EH (cell line): ENCODE measurements at regions not wholly inside any gene's neighbourhood (a gene's known extent, or its start where the extent isn't known, plus 50 kb on each side); places are given as distances from the start of the nearest gene placed in this dataset.

Source experiments
- DNase-seq: peaks from one replicate; pipeline ENCODE4 v3.0.0-alpha.2; 2015; ENCODE audit warnings: low read depth

DNA sequence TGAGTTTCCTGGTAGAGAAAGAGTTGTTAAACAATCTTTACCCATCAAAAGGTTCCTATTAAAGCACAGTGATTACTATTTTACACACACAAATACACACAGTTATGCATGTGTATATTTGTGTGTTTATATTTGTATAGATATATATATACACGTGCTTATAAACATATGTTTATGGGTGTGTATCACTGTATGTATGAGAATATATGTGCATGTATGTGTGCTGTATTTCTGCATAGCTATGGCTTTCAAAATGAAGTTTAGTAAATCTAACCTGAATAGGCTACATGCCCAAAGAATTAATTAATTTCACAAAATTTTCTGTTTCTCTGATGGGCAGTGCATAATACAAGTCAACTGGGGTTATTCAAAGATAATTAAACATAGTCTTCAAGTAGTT lies 723.1 kb upstream of the KIRREL3 start:
- no peak for DNase-seq

DNA sequence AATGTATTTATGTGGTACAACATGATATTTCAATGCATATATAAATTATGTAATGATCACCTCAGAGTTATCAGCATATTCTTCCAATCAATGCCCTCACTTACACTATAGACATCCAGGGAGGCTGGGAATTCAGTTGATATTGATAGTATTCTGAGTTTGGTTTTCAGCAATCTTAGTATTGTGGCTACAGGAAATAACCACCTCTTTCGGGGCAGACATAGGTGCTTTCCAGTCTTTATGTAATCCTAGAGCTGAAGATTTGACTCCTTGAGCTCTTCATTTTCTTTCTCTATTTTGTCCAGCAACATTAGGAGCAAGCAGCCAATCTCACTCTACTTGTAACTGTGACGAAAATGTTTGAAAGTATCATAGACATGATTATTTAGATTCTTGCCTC lies 712.7 kb upstream of the KIRREL3 start:
- DNase-seq = no peak

DNA sequence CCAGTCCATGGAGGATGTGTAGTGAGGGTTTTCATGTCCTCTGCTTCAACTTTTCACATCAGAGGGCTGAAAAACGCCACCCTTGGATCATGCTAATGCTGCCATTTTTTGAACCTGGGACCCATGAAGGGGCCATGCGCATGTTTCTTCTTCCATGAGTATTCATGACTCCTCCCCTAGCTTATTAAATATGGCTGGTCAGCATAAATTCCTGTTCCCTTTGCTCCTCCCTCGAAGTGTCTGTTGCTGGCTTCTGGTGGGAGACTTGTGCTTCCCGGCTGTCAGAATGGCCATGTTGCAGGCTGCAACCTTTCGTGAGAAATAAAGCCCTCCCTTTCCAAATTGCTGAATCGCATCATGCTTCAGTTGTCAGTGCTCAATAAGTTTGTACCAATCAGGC lies 711.2 kb upstream of the KIRREL3 start:
- no peak for DNase-seq

DNA sequence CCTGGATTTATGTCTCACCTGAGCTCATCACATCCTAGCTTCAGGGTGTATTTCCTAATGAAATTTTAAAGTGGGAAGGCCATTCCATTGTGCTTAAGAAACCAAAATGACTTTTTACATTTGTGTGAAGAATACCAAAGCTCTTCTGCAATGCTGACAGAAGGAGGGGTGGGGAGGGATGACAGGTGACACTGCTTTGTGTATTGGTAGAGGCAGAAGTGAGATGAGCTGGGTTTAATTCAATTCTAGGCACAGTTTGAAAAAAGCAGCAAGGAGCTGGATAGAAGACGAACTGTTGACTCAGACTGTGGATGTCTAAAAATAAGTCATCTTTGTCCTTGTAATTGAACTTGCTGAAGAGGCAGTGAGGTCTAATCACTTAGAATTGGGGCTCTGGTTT lies 710.3 kb upstream of the KIRREL3 start:
- DNase-seq = no peak

DNA sequence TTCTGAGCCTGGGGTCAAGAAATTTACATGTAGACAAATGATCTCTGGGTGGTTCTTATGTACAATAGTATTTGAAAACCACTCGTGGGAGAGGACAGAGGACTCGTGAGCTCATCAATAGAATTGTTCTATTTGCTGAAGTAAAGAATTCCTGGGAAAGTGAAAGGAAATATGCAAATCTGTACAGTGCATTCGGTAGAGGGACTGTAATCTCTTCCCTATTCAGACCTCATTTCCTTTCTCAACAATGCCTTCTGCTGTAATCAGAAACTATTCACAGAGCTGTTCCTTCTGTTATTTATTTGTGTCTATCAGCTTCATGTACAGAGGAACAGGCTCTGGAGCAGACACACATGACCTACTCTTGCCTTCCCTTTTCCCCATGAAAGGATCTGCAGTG lies 709.4 kb upstream of the KIRREL3 start:
- no peak for DNase-seq

DNA sequence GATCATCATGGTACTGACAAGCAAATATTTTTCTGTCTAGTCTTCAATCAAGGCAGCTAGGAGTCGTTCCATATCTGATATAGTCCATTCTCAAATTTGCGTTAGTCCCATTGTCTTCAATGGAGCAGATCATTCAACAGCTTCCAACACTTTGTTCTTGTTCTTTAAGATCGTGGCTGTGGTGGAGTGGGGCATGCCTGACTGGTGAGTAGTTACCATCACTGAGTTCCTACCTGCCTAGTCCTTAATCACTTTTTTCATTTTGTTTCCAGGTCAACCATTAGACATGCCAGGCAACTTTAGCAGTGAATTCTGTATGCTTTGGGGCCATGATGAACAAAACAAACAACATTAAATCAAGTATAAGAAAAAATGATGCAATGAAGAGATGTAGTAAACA lies 693.1 kb upstream of the KIRREL3 start:
- no peak for DNase-seq

DNA sequence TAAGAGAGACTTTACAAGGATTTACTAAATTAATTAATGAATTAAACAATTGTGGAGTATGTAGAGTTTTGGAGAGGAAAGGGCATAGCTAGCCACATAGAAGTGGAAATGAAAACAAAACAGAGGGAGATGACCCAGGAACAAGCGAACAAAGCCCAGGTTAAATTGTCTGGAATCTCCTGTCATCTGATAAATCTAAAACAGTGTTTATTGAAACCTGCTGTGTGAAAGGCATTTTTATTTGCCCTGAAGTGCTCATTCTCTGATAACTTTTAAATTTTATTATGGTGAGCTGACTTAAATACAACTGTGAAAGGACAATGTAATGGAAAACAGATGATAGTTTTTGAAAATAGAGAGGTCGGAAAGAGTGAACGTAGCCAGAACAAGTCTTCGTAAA lies 682.8 kb upstream of the KIRREL3 start:
- no peak for DNase-seq

DNA sequence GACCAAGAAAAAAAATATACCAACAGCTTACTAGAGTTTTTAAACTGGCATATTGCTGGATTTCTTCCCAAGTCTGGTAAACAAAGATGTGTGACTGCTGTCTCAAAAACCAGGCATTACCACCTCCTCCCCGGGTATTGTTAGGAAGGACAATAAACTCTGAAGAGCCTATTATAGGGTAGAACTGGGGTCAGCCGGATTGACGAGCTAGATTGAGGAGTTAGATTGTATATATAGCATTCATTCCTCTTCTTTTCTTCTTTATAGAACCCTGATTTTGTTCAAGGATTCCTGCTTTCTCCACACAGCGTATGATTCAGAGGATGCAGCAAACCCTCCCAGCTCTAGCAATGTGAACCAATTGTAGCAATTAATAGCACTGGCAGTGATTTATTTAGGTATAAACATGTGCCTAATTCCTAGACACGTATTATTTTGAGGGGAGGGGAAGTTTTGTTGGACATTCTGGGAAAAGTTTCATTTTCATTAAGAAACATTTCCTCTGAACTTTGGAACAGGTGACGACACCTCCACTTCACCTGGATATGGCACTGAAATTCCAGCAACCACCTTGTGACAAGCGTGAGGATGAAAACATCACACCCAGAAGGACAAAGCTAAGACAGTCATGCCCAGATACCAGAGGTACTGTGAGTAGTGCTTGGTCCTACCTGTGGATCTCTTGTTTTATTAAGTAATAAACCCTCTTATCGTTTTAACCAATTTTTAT lies 679.4 kb upstream of the KIRREL3 start:
- DNase-seq = no peak

DNA sequence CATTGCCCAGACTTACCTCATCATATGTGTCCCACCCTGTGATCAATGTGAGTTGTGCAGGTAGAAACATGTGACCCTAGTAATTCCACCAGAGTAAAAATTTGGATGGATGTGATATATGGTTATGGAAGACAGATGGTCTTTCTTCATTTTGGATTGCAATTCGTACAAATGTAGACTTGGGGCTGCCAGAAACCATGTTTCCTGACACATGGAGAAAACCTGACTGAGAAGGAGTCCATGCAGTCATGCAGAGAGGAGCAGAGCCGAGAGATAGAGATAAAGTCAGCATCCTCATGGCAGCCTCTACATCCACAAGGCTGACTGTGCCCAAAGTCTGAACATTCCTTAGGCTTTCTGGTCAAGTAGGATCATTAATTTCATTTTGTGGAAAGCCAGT lies 678.1 kb upstream of the KIRREL3 start:
- DNase-seq = no peak

DNA sequence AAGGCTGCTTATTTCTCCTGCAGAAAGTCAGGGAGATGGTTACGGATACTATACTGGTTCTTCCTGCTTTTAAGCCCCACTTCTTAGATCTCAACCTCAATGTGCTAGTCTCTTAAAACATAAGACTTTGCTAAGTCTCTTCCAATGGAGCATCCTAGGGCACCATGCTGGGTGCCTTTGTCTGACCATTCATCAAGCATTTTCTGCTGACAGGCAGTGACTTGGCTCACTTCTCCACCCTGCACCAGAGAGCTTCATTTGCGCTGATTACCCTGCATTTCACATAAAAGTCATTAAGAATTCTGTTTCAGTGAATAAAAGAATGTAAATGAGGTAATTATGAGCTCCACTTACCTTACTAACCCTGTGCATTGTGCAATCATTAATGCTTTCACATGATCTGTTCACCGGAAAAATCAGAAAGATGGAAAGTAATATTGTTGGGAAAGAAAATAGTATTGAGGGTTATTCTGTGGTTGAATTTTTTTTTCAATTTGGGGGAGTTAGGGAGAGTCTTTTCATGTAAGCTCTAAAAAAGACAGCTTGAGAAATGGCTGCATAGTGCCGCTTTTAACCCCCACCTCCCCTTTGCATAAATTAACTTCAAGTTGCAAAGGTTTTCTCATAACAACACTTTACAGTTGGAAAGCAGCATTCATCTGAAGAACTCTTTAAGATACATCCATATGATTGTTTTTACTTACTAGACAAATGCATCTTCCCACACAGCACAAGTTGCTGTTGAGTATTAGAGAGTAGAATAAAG lies 677.3 kb upstream of the KIRREL3 start:
- no peak for DNase-seq

DNA sequence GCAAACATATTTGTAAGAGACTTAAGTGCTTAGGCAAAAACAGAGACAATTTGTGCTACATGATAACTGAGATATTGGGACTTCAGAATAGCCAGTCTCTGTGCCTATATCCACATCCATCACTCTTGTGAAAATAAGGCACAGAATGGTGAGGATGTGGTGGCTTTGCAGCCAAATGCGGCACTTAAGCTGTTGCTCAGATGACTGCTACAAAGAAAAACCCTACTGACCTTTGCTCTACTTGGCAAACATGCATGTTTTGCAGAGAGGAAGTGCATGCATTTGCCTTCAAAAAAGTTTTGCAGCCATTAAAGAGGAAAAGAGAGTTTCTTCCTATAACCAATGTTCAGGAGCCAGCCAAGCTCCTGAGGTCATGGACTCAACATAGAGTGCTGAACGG lies 675.0 kb upstream of the KIRREL3 start:
- DNase-seq = peak; percentile 2

DNA sequence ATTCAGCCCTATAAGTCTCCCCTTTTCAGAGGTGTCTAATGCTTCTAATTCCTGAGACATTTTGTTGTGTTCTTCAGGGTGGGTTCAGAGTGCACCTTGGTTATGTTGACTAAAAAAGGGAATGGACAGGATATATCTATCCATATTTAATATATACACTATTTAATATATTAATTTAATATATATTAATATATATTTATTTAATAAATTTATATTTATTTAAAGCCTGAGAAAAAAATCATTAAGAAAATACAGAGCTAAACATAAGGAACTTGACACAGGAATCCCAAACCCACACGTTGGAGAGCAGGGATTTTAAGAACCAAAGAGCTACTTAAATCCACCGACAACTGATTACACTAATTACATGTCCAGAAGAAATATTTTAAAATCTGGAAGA lies 674.2 kb upstream of the KIRREL3 start:
- DNase-seq = no peak

DNA sequence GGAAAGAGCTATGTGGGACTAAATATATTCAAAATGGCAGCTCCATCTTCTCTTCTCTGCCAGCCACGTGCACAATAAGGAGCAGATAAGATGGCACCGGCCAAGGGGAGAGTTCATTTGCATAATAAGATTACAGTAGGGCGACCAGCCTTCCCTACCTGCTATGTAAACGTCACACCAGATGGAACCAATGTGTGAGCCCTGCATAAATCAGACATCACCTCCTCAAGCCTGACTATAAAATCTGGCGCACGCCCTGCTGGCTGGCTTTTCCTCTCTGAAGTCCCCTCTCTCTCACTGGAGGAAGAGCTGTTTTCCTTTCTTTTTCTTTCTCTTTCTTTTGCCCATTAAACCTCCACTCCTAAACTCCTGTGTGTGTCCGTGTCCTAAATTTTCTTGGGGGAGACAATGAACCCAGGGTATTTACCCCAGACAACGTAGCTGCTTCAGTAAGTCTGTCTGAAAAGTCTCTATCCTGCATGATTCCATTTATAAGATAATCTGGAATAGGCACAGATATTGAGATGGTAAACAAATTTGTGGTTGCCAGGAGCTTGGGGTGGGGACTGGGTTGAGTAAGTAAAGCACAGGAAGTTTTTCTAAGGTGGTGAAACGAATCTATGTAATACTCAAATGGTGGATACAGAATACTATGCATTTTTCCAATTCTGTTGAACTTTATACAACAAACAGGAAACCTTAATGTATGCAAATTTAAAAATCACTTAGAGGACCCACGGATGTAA lies 670.0 kb upstream of the KIRREL3 start:
- no peak for DNase-seq

DNA sequence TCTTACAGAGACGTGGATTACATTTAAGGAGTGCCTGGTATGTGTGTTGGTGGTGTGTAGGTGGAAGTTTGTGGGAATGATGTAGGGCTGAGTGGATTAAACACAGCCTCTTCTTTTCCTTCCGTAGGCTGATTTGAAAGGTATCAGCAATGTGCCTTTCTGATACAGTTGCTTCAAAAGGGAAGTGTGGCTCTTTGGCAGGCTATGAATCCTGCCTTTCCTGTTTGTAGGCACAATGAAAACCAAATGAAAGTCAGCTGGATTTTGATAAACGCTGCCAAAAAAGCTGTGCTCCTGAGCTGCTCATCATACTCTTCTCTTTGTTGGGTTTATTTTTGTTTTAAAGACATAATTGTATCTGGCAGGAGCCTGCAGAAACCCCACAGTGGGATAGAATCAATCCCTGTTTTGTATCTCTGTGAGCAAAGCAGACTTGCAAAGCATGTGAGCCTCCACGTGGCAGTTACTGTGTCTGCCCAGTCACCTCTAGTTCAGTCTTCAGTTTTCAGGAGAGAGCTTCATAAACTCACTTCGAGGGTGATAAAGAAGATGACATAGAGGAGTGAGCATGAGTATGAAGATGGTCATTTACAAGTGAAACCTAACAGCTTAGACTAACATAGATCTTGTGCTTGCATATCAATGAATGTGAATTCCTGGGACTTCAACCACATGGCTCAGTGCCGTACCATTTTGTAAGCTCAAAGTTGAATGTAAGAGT lies 655.7 kb upstream of the KIRREL3 start:
- DNase-seq = no peak

DNA sequence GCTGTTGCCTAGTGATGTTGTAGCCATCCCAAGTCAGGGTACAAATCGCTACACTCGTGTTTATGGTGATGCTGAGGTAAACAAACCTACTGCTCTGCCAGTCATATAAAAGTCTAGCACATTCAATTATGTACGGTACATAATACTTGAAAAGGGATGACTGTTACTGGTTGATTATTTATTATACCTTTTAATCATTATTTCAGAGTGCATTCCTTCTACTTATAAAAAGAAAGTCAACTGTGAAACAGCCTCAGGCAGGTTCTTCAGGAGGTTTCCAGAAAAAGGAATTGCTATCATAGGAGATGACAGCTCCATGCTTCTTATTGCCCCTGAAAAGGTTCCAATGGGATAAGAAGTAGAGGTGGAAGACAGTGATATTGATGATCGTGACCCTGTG lies 652.5 kb upstream of the KIRREL3 start:
- no peak for DNase-seq

DNA sequence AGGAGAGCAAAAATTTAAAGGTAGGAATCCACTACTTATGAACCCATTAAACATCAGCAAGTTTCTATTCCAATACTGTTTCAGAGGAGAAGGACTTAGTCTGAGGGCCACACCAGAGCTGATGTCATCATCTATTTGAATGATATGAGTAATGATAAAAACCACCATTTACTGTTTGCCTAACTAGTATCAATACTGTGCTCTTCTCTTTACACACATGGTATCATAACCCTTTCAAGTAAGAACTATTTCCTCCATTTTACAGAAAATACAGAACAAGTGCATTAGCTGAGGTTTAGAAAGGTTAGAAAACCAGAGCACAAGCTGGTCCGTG lies 651.3 kb upstream of the KIRREL3 start:
- peak; percentile 11 for DNase-seq

DNA sequence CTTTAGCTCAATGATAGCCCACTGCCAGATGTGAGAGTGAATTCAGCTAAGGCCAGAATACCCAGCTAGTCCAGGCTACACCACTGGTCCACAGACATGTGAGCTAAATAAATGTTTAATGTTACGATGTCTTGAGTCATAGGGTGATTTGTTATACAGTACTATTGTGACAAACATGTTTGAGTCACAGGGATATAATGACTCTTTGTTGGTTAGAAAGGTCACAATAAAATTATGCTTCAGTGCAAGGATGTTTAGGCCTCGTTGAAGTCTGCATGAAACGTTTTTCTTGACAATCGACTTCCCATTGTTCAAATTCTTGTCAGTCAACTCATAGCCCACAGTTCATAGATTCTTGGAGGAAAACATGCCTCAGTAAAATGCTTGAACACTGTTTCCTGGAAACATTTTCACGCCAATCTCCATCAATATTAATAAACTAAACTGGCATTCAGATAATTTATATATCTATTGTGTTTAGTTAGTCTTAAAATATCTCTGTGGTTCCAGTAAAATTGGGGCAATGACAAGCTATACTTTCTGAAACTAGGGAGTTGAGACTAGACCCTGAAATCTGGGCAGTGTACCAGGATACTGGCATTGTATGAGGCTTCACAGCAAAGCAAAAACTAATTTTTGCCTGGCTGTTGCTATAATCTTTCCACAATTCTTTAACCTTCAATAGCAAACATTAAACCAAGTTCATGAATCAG lies 650.8 kb upstream of the KIRREL3 start:
- peak; percentile 78 for DNase-seq

DNA sequence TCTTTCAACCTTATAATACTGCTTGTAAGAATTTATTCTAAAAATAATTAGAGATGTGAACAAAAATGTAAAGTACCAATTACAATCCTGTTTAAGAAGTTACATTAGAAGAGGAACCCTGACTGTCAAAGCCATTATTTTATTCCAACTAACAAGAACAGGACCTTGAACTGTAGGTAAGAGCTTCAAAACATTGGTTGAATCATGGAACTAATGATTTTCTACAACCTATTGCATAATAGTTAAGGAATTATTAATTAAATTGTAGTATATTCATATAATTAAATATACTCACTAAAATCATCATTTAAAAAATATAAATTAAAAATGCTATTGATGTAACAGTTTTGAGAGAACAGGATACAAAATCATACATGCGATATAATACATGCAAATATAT lies 649.4 kb upstream of the KIRREL3 start:
- DNase-seq = no peak

DNA sequence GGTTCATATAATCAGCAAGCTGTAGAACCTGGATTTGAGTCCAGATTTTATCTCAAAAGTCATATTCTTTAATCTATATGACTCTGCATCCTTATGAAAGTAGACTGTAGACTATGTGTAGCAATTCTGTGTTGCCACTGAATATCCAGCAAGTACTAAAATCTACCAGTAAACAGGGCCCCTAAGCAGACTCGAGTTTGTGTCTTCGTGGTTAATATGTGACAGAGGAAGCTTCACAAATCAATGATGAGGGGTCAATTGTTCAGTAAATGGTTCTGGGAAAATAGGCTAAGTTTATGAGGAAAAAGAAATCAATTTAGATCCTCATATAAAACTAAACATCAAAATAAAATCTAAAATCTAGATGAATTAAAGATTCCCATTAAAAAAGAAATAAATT lies 648.5 kb upstream of the KIRREL3 start:
- DNase-seq = no peak

DNA sequence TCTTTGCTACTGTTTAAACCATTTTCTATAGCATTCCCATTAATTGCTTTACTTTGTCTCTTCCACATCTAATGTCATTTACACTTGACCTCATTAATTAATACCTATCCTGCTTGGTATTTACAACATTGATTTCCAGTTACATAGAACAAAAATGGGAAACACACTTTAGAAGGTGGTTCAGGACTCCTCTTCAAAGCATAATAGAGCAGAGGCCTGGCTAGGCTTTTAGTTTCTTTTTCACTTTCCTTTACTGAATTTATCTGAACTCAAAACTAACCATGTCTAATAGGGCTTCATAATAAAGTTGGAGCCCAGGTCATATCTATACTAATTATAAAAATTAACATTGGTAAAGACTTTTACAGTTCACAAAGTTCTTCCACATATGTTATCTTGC lies 648.0 kb upstream of the KIRREL3 start:
- no peak for DNase-seq

DNA sequence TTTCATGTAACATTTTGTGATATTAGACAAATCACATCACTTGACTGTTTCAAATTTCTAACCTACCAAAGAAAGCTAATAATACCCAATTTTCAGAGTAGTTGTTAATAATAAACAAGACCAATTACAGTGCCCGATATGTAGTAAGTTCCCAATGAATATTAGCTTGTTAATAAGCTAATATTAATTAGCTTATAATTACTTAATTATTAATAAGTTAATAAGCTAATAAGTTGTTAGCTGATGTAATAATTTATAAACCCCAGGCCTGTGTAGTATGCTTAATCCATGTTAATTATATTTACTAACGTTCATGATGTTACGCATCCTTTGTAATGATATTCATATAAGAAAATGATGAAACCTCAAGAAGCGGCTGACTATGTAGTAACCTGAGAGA lies 643.8 kb upstream of the KIRREL3 start:
- no peak for DNase-seq
